ENCODE measurements at regions not wholly inside any gene's neighbourhood (a gene's known extent, or its start where the extent isn't known, plus 50 kb on each side); places are given as distances from the start of the nearest gene placed in this dataset.
"Not testable (repeated sequence)": the region's sequence is repeated elsewhere in the genome, so short reads cannot be mapped to it uniquely, and the experiment has no call there.

DNA sequence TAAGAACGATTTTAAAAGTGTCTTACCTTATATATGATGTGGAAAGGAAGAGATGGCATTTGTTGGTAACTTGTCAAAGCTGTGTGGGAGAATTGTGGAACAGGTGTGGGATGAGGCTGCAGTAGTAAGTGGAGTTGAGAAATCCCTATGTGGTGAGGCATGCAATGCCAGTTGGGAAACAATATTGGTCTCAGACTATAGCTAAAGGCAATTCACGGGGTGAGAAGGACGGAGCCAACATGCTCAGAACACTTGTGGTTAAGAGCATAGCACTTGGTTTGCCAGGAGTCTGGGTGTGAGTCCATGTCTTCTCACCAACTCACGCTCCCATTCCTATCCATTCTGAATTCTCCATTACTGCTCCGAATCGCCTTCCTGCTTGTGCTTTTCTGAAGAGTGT is 615.6 kb upstream of the ADAMTS9 start:
- DNase-seq: no peak

DNA sequence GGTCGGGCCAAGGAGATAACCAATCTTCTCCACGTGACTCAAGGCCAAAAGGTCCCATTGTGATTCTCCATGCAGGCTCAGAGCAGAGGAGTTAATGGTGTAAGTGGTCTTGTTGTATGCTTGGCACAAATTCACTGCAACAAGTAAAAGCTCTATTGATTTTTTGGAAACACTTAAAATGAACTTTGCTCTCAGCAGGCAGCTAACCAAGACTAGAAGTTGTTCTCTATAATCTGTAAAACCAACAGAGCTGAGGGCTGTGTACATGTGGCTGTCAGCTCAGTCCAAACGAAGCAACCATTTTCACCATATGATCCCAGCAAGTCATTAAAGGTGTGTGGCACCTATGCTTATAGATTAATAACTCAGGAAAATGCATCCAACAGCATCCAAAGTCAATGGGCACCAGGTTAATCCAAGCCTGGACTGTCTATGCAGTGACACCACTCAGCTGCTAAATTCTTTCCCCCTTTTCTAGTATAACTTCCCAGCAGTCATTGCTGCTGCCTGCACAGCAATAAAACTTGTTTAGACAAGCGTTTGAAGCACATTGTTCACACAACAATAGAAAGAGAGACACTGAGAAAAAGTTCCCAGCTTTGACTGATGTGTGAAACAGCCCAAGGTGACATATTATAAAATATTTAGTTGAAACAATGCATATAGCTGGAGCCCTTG is 603.8 kb upstream of the ADAMTS9 start:
- DNase-seq: no peak

DNA sequence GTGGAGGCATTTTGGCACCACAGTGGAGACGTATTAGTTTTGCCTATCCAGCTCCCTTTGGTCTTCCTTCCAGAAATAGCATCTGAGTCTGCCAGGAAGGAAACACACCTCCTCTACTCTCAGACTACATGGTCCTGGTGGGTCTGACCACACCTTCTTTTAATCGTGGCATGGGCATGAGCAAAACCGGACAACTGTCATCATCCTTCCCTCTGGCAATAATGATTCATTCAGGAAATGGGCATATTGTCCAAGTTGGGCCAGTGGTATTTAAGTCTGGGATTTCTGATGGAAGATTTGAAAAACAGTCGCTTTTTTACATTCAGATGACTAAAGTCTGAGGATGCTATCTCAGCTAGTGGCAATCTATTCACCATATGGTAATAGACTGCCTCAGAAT is 601.0 kb upstream of the ADAMTS9 start:
- DNase-seq: no peak

DNA sequence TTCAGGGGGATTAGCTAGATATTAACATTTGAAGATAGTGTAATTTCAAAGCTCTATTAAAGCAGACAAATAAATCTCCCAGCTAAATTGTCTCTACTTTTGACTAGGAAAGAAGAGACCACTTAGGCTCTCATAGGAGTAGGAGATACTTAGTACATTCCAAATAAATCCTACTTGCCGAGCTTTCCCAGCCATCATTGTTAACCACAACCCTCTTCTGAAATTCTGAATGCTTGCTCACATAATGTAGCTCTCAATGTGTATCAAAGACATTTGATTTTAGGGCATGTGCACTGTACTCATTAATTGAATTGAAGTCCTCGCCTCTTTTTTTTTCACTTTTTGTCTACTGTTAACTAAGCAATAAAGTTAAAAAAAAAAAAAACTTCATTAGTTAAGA is 598.2 kb upstream of the ADAMTS9 start:
- no peak for DNase-seq

DNA sequence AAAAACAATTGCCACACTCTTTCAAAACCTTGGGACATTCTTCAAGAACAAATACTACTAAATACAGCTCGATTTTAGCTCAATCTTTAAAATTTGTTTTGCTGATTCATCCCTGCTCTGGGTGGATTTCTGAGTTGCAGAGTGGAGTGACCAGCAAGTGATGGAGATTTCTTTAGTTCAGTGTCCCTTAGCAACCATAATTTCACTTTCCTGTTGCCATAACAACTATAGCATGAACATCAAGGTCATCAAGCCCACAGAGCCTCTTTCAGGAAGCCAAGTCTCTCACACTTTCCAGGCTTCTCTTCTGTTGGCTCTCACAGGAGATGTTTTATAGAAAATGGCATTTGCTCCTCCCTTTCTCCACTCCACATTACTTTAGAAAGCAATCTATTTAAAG is 597.2 kb upstream of the ADAMTS9 start:
- DNase-seq: no peak

DNA sequence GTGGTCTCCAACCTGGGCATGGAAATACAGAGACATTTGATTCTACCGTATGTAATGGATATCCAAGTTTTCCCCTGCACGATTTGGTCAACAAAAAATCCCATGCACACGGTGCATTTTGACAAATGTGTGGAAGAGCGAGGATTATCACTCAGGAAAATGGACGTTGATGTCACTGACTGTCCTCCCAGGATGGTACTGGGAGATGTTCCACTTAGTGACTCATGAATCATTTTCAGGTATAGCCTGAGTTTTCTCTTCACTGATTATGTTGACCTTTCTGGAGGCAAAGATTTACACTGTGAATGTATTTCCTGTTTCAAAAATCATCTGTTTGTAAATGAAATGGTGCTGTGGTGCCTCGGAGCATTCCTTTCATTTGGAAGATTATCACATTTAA is 596.7 kb upstream of the ADAMTS9 start:
- no peak for DNase-seq

DNA sequence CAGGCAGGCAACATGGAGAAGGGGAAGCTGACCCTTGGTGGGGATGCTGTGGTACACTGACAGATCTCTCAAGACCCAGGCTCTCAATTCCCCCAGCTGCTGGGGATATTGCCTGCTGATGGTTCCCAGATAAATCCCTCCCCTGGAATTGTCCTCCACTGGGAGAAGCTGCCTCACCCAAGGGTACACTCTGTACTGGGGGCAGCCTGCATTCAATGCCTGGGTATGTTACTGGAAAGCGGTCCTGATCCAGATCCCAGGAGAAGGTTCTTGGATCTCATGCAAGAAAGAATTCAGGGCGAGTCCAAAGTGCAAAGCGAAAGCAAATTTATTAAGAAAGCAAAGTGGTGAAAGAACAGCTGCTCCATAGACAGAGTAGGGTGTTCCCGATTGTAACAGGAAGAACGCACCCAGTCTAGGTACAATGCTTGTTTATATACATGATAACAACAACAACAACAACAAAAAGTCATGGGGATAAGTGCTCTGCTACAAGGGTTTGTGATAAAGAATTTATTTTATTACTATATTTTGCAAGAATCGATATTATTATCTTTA is 591.5 kb upstream of the ADAMTS9 start:
- DNase-seq: no peak

DNA sequence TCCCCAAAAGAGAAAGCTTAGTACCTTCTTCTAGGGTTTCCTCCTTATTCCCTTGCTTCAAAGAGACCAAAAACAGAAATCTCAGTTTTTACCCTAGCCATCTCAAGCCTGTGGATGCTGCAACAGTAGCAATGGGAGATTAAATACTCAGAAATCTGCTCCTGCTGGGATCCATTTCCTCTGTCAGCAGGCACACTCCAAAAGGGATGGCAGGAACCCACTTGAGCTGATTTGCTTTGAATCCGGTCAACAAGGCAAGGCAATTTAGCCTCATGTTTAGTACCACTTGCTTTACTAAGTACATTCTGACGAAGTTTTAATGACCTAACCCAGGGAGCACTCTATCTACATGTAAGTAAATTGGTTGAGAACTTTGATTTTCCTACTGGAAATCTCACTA is 590.0 kb upstream of the ADAMTS9 start:
- no peak for DNase-seq

DNA sequence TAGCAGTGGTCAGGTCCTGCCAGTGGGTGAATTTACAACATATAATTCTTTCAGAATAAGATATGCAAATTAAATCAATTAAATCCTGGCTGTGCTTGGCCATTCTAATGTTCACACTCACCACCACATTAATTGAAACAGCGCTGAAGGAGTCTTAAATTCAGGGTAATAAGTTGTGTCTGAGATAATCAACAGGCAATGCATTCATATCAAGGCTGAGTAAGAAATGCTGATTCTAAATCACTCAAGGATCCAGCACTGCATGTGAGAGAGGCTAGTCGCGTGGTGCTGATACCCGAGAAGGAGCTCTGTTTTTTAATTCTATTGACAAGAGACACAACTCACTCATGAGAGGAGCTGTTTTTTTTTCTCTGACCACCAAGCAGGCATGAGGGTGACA is 588.8 kb upstream of the ADAMTS9 start:
- no peak for DNase-seq

DNA sequence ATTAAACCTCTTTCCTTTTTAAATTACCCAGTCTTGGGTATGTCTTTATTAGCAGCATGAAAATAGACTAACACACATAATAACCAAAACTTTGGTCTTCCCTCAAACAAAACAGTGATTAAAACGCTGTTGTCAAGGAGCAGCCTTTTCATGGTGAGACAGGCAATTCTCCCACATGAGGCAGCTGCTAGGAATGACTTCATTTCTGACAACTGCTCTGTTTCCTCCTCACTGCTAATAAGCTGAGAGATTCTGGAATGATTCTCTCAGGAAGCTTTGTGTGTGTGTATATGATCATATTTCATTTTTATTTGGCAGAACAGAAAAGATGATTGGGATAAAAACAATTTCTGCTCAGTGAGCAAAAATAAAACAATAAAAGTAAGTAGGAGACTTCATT is 580.6 kb upstream of the ADAMTS9 start:
- DNase-seq: no peak

DNA sequence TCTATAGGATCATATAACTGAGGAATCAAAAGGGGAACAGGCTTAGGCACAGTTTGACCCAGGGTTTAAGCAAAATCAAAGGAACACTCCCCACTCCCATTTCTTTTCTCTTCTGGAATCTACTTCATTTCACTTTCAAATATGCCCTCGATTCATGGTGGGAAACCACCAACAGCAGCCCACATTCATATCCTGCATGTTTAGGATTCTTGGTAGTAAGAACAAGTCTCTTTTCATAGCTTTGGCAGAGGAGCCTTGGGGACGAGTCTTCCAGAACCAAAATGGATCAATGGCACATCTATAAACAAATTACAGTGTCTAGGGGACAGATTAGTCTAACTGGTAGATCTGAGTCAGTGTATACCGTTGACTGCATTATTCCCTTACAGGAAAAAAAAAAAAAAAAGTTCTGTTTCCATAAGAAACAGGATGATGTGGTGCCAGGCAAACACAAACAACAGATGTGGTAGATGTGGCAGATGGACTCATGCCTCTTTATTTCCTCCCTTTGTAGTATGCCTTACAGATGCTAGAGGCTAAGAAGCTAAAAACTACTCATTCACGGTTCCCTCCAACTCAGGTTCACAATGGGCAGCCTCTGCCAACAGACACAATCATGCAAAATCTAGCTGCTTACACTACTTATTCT is 578.3 kb upstream of the ADAMTS9 start:
- no peak for DNase-seq

DNA sequence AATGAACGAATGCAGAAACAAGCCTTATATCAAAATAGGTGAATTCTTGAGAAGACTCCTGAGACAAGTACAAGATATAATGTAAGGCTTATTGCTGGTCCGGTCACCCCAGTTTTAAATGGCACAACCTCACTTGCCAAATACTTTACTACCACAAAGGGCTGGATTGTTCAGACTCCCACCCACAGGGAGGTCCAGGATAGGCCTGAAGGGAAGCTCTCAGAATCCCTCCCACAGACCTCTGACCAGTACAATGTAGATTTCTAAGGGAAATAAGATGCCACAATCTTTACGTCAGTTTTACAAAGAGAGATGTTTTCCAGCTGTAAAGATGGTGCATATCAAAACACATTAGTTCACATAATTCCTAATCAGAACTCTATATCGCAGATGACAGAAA is 577.7 kb upstream of the ADAMTS9 start:
- no peak for DNase-seq

DNA sequence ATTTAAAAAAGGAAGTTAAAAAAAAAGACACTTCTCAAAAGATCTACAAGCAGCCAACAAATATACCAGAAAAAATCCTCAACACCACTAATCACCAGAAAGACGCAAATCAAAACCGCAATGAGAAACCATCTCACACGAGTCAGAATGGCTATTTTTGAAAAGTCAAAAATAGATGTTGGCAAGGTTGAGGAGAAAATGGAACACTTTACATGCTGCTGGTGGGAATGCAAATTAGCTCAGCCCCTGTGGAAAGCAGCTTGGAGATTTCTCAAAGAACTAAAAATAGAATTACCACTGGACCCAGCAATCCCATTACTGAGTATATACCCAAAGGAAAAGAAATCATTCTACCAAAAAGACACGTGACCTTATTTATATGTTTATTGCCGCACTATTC is 574.7 kb upstream of the ADAMTS9 start:
- DNase-seq: no peak

DNA sequence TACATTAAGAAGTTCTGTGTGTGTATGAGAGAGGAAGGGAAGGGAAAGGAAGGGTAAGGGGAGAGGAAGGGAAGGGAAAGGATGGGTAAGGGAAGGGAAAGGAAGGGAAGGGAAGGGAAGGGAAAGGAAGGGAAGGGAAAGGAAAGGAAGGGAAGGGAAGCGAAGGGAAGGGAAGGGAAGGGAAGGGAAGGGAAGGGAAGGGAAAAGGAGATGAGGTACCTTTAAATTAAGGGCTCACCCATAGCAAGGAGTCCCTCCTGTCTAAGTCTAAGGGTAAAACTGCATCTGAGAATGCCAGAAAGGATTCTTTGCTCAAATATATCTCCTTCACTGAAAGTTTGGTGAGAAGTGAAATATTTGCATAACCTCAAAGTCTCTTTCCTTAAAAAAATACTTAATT is 572.1 kb upstream of the ADAMTS9 start:
- no peak for DNase-seq

DNA sequence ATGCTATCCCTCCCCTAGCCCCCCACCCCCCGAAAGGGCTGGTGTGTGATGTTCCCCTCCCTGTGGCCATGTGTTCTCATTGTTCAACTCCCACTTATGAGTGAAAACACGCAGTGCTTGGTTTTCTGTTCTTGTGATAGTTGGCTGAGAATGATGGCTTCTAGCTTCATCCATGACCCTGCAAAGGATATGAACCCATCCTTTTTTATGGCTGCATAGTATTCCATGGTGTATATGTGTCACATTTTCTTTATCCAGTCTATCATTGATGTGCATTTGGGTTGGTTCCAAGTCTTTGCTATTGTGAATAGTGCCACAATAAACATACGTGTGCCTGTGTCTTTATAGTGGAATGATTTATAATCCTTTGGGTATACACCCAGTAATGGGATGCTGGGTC is 565.1 kb upstream of the ADAMTS9 start:
- not testable (repeated sequence) for DNase-seq

DNA sequence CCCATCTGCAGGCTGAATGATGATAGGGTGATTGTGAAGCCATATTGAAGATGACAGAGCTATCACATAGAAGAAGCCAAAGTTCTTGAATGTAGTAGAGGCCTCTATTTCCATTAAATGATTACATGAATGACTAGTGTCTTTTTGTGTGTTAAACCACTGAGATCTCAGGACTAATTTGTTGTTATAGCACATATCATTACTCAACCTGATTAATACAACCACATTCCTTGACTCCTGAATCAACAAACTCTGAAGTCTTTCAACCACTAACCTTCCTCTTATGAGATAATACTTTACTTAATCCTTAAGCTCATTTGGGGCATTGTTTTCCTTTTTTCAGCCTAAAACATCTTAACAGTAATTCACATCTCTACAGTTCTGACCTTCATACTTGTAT is 564.5 kb upstream of the ADAMTS9 start:
- DNase-seq: no peak

DNA sequence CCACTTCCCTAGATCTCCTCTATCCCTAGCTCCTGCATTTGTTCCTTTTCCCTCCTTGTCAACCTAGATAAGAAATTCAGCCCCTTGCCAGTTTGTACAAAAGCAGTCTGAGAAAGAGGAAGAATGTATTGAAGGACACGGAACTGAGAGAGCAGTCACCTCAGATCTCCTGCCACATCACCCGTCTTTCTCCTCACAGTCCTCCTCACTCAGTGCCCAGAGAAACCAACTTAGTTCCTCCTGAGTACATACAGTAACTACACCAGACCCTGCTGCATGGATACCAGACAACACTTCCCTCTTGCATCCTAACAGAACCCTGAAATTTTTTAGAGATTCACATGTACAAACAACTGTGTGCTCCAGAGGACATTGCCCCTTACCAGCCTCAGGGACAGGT is 563.6 kb upstream of the ADAMTS9 start:
- no peak for DNase-seq

DNA sequence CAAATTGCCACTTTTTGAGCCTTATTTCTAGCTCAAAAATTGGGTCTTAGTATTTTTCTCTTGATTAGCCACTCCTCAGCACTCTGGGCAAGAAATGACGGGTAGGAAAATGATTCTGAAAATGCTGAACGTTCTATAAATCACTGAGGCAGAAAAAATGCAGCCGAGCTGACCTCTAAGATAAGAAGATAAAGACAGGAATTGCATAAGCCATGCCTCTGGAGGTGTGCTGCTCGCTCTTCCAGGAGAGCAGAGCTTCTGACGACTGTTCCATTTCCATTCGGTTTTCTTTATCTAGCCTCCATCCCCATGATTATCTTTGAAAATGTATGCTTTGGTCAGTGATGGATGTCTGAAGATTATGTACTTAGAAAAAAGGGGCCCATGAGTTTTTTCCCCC is 558.8 kb upstream of the ADAMTS9 start:
- DNase-seq: no peak

DNA sequence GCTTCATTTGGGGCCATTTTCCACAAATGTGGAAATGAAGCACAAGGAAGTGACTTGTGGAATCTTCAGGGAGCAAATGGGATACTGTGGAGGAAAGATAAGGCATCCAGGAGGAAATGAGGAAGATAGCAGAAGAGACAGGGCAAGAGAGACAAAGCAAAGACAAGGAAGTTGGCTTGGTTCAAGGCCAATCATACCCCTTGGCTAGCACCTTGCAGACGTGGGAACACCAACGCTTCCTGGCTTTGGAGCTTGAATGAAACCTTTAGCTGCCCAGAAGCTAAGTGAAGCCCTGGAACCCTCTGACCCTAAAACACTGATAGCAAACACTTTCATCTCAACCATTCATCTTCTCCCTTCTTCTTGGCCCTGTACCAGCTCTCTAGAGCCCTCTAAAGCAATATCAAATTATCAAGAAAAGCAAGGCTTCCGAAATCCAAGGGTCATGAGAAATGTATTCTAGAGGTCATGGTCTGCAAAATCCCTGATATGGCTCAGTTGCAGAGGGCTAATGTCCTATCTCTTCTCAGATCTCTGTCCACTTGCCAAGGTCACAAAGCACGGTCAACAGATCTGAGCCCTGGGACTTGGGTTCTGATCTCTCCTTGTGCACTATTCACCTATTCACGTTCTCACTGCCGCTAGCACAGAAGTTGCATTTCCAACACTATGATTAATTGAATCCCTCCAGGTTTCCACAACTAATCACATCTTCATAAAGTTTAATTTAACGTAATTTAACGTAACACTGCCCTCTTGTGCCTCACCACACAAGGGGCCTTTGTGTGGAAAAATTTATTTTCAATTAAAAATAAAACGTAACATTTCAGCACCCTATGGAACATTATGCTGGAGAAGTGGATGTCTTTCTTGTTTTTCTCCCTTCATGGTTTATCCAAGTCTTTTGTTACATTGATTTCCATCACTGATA is 557.6 kb upstream of the ADAMTS9 start:
- DNase-seq: no peak

DNA sequence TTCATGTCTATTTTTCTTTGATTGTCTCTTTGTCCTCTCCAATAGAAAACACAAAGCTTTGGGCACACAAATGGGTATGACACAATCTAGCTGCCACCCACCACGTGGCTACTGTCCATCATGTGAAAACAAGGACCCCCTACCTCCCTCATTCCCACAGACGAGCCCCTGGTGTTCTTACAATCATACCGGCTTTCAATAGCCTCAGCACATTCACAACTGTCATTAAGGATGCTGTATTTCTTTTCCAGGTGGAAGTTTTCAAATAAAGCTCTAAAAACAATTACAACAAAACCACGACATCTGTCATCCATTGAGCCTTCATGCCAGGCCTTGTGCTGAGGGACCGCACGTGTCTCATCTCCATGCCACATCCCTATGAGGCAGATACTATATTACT is 552.6 kb upstream of the ADAMTS9 start:
- no peak for DNase-seq

DNA sequence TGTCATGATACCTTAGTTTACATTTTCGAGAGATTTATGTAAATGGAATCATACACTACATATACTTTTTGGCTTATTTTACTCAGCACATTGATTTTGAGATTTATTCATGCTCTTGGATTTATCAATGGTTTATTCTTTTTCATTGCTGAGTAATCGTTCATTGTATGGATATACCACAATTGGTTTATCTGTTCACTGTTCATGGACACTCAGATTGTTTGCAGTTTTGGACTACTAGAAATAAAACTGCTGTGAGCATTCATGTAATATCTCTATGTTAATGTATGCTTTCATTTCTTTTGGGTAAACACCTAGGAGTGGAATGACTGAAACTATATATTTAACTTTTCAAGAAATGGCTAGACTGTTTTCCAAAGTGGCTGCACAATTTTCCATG is 550.9 kb upstream of the ADAMTS9 start:
- DNase-seq: no peak

DNA sequence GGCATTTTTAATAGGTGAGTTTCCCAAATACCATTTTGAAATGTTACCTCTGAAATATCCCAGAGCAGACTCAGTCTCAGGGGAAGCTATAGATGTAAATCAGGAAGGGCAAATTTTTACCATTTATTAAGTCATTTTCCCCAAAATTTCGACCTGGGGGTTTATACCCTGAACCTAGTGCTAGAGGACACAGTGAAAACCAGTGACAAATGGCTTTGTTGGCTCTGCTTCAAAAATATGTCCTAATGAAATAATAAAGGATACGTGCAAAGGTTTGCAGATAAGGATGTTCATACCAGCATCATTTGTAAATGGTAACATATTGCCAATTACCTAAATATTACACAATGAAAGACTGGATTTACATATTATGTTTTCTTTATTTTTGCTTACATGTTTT is 546.7 kb upstream of the ADAMTS9 start:
- no peak for DNase-seq

DNA sequence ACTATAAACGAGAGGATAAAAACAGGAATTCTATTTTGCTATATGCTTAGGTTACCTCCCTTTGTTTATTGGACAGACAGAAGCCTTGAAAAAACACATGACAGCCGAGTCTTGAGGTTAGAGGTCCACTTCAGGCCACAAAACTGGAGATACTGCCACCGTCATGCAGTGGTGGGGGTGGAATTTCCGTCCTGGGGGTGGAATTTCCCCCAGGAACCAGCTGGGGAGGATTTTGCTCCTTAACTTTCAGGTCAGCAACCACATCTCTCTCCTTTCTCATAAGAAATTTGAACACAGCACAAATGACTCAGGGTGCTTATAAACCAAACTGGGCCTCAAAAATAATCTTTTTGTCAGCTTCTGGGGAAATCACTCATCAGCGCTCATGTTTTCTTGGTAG is 545.8 kb upstream of the ADAMTS9 start:
- no peak for DNase-seq

DNA sequence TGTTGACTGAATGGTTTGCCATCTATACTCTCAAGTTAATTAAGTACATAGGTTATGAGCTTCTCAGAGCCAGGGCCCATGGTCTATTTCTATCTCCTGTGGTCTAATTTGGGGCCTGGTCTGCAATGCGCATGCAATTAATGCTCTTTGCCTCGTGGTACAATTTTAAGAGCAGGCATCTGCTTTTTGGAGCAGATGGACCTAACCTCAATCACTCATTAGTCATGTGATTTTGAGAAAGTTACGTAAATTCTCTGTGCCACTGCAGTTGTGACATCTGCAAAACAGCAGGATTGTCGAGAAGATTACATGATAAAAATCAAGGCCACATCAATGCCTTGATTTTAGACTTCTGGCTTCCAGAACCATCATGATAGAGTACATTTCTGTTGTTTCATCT is 543.7 kb upstream of the ADAMTS9 start:
- DNase-seq: no peak

All from T-helper 2 cell (primary cell).